ENCODE measurements at regions not wholly inside any gene's neighbourhood (a gene's known extent, or its start where the extent isn't known, plus 50 kb on each side); places are given as distances from the start of the nearest gene placed in this dataset.

GRCh38 chr4:14701389-14701788, 300.9 kb upstream of the CPEB2 start:
- TF ChIP-seq POLR2A (IDR thresholded peaks at IDR 0.05; ENCODE audit: low read depth) (no peak), EP300 (IDR thresholded peaks at IDR 0.05) (no peak), POLR2AphosphoS5 (IDR thresholded peaks at IDR 0.05) (no peak), CTCF (IDR thresholded peaks at IDR 0.05) (no peak)
- no peaks in the 10 kb centered on the region for H3K27me3 ChIP-seq
- H3K4me3 ChIP-seq: no peak overlapping the region
- WGBS: 21% methylated on average over 2 of the region's 2 CpGs
- intact Hi-C loops (cut with DNase I): no loop called here
- no peak for DNase-seq (ENCODE audit: extremely low spot score)
- no peaks in the 10 kb centered on the region for H3K9me3 ChIP-seq
- peaks cover 7 to 19% (median 16%) of the 10 kb centered on the region in 4 donors for H3K4me1 ChIP-seq
- H3K36me3 ChIP-seq: no peaks in the 10 kb centered on the region
- H3K27ac ChIP-seq (replicated peaks in 1 of 4): no peak overlapping the region

- intact Hi-C loops (cut with DNase I): no loop called here
- Histone ChIP-seq H3K4me3 (no peak overlapping the region), H3K4me1 (peaks cover 7 to 19% (median 16%) of the 10 kb centered on the region in 4 donors), H3K9me3 (no peaks in the 10 kb centered on the region), H3K36me3 (no peaks in the 10 kb centered on the region), H3K27me3 (no peaks in the 10 kb centered on the region), H3K27ac (replicated peaks in 1 of 4) (no peak overlapping the region)
- WGBS: 50% methylated on average over 1 of the region's 1 CpG
- TF ChIP-seq EP300 (IDR thresholded peaks at IDR 0.05): no peak
- no peak for TF ChIP-seq POLR2A (IDR thresholded peaks at IDR 0.05; ENCODE audit: low read depth)
- TF ChIP-seq CTCF (IDR thresholded peaks at IDR 0.05): no peak
- no peak for TF ChIP-seq POLR2AphosphoS5 (IDR thresholded peaks at IDR 0.05)
- no peak for DNase-seq (ENCODE audit: extremely low spot score)
Measured at GRCh38 chr4:14701896-14702295, 300.4 kb upstream of the CPEB2 start.

GRCh38 chr4:14708574-14708973, 293.7 kb upstream of the CPEB2 start:
- Histone ChIP-seq H3K4me1 (no peaks in the 10 kb centered on the region), H3K36me3 (no peaks in the 10 kb centered on the region), H3K9me3 (no peaks in the 10 kb centered on the region), H3K27ac (replicated peaks in 1 of 4) (no peak overlapping the region), H3K4me3 (no peak overlapping the region), H3K27me3 (no peaks in the 10 kb centered on the region)
- no peak for DNase-seq (ENCODE audit: extremely low spot score)
- TF ChIP-seq CTCF (IDR thresholded peaks at IDR 0.05) (no peak), EP300 (IDR thresholded peaks at IDR 0.05) (no peak), POLR2A (IDR thresholded peaks at IDR 0.05; ENCODE audit: low read depth) (no peak), POLR2AphosphoS5 (IDR thresholded peaks at IDR 0.05) (no peak)
- intact Hi-C loops (cut with DNase I): no loop called here

- WGBS: 65% methylated on average over 4 of the region's 4 CpGs
- intact Hi-C loops (cut with DNase I): no loop called here
- H3K9me3 ChIP-seq: no peaks in the 10 kb centered on the region
Measured at GRCh38 chr4:14711259-14711658, 291.0 kb upstream of the CPEB2 start.

More at GRCh38 chr4:14711259-14711658, 291.0 kb upstream of the CPEB2 start:
- H3K4me1 ChIP-seq: no peaks in the 10 kb centered on the region
- no peaks in the 10 kb centered on the region for H3K36me3 ChIP-seq
- no peak for TF ChIP-seq EP300 (IDR thresholded peaks at IDR 0.05)
- TF ChIP-seq CTCF (IDR thresholded peaks at IDR 0.05): no peak
- no peak for TF ChIP-seq POLR2AphosphoS5 (IDR thresholded peaks at IDR 0.05)
- no peak for TF ChIP-seq POLR2A (IDR thresholded peaks at IDR 0.05; ENCODE audit: low read depth)
- no peak overlapping the region for H3K27ac ChIP-seq (replicated peaks in 1 of 4)
- DNase-seq (ENCODE audit: extremely low spot score): no peak
- H3K4me3 ChIP-seq: no peak overlapping the region
- no peaks in the 10 kb centered on the region for H3K27me3 ChIP-seq

Data from esophagus muscularis mucosa (tissue), 4 donors.